GM18951 (cell line): ENCODE measurements at regions not wholly inside any gene's neighbourhood (a gene's known extent, or its start where the extent isn't known, plus 50 kb on each side); places are given as distances from the start of the nearest gene placed in this dataset.
"Not testable (repeated sequence)": the region's sequence is repeated elsewhere in the genome, so short reads cannot be mapped to it uniquely, and the experiment has no call there.

ENCODE experiments used
- POLR2A ChIP-seq: IDR thresholded peaks from 4 replicates; pipeline ENCODE4 v1.6.1; 2011; ENCODE audit warnings: mild to moderate bottlenecking; ENCODE audit not compliant: insufficient read length, insufficient read depth; ENCODE audit errors: extremely low read depth
- in situ Hi-C: fragments of 300-500 bp; cut with MboI; formaldehyde crosslinking; loops from one replicate; pipeline ENCODE4 v1.12.0; 2022; ENCODE audit warnings: low sequenced_read_pairs, mixed read lengths, inconsistent platforms; ENCODE audit not compliant: unreplicated experiment

GRCh38 chr21:15446223-15446622 is 283.6 kb upstream of the USP25 start:
- TF ChIP-seq POLR2A: no peak
- in situ Hi-C loops: no loop called here

DNA sequence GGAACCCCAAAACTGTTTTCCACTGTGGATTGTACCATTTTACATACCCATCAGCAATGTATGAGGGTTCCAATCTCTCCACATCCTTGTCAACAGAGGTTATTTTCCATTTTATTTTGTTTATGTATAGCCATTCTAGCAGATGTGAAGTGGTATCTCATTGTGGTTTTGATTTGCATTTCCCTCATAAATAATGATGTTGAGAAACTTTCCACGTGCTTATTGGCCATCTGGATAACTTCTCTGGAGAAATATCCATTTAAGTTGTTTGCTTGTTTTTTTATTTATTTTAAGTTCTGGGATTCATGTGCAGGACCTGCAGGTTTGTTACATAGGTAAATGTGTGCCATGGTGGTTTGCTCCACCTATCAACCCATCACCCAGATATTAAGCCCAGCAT is 280.2 kb upstream of the USP25 start:
- TF ChIP-seq POLR2A: no peak
- in situ Hi-C loops: no loop called here

- no peak for TF ChIP-seq POLR2A
- in situ Hi-C loops: no loop called here
Measured at GRCh38 chr21:15453261-15453660, 276.5 kb upstream of the USP25 start.

GRCh38 chr21:15453785-15454184 is 276.0 kb upstream of the USP25 start:
- in situ Hi-C loops: not testable (repeated sequence)

GRCh38 chr21:15454931-15455330 is 274.9 kb upstream of the USP25 start:
- in situ Hi-C loops: not testable (repeated sequence)

DNA sequence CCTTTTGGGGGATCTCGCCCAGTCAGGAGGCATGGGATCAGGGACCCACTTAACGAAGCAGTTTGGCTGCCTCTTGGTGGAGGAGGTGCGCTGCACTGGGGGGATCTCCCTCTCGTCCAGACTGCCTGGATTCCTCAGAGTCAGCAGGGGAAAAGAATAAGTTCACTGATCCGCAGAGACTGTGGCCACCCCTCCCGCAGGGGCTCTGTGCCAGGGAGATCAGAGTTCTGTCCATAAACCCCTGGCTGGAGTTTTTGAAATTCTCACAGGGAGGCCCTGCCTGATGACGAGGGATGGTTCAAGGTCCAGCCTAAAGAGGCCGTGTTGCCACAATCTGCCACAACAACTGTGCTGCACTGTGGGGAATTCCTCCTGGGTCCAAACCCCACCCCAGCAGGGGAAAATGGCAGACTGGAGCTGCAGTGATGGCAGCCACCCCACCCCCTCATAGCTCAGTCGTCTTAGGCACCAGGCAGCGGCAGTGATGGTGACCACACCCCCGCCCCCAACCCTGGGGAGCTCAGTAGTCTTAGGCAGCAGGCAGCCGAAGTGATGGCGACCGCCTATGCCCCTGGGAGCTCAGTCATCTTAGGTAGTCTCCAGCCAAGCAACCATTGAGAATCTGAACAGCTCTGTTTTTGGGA is 273.8 kb upstream of the USP25 start:
- TF ChIP-seq POLR2A: no peak
- in situ Hi-C loops: no loop called here

DNA sequence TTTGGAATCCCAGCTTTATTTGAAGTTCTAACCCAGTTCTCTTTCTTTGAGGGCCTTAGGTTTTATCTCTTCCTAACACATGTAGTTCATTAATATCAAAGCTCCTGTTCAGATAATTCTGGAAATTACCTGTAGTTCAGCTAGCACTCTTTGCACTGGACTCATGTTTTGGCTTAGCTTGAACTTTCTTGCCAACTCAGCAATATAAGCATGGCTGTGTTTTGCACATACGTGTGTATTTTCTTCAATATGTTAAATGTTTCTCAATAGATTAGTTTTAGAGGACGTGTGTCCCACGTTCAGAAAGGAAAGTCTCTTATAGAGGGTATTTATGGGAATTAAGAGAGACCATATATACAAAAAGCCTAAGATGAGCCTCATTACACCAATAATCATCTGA is 271.8 kb upstream of the USP25 start:
- in situ Hi-C loops: no loop called here
- TF ChIP-seq POLR2A: no peak

DNA sequence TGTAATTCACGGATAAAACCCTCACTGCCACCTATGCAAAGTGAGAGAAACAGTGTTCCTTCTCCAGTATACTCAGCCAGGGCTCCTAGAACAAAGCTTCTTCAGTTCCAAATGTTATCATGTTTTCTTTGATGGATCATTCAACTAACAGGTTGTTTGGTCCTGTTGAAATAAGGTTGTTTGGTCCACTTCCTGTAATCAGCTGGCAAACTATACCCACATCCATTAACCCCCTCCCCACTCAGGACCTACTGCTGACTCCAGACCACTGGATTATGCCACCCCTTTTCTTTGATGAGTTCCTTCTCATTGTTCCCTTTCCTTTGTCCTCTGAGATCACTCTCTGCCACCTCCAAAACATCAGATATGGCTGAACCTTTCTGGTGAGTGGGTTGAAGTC is 267.7 kb upstream of the USP25 start:
- in situ Hi-C loops: no loop called here
- TF ChIP-seq POLR2A: no peak

DNA sequence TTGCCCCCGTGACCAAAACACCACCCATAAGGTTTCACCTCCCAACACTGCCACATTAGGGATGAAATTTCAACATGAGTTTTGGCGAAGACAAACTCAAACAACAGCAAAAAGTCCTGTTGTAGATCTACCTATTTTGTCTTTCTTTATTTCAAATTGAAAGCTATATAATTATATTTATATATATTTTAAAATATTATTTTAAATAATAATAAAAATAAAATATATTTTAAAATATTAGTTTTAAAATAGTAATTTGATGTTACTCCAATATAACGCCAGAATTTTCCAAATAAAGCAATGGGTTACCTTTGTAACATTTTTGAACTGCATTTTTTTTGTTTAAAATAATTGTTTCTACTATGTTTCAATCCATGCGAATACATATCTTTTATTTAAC is 263.5 kb upstream of the USP25 start:
- no peak for TF ChIP-seq POLR2A
- in situ Hi-C loops: no loop called here

- in situ Hi-C loops: no loop called here
- no peak for TF ChIP-seq POLR2A
Measured at GRCh38 chr21:15468368-15468767, 261.4 kb upstream of the USP25 start.

DNA sequence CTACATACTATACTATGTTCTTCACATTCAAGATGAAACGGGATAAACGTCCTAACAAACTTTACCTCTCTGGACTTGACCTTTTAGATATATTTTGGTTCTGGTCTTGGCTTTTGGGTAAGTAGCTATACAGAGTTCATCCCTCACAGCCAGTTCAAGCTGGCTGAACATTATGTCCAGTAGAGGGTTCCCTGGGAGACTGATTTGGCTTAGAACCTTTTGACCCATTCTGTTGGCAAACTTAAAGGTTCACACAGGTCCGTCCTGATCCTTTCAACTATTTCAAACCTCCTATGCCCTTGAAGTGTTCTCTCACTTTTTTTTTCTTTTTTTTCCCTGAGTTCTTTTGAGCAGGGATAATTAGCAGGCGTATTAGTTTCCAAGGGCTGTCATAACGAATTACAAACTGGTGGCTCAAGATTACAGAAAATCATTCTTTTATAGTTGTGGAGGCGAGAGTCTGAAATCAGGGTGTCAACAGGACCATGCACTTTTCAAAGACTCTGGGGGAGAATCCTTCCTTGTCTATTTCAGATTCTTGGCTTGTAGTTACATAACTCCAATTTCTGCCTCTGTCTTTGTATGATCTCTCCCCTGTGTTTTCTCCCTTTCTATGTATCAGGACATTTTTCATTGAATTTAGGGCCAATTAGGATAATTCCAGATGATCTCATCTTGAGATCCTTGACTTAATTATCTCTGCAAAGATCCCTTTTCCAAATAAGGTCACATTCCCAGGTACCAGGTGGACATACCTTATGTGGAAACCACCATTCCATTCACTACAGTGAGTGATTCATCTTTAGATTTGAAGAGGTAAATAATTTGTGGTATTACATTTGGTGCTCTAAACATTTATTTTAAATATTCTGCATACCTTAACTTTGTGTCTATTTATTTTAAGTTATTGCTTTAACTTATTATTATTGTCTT is 257.4 kb upstream of the USP25 start:
- no peak for TF ChIP-seq POLR2A
- in situ Hi-C loops: no loop called here

GRCh38 chr21:15477773-15478172 is 252.0 kb upstream of the USP25 start:
- in situ Hi-C loops: loop anchor here (25.0 kb wide), 2 partner anchors 590 to 1065 kb away; no protein-coding TSS in a partner anchor

DNA sequence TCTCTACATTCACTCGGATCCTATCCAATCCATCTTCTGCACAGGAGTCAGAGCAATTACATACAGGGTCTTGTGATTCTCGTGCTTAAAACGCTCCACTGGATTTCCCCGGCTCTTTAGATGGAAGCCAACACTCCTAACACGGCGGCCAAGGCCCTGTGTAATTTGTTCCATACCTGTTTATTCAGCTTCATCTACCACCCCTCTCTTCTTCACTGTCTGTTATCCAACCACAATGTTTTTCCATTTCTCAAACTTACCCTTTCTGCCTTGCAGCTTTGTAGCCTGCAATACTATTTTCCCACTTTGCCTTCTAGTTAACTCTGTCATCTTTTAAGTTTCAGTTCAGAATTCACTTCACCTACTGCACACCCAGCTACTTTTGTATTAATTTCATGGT is 249.6 kb upstream of the USP25 start:
- TF ChIP-seq POLR2A: no peak
- in situ Hi-C loops: loop anchor here (25.0 kb wide), 2 partner anchors 593 to 1068 kb away; no protein-coding TSS in a partner anchor

- TF ChIP-seq POLR2A: no peak
- in situ Hi-C loops: loop anchor here (25.0 kb wide), 2 partner anchors 596 to 1071 kb away; no protein-coding TSS in a partner anchor
Measured at GRCh38 chr21:15483138-15483780, 246.5 kb upstream of the USP25 start.
